ENCODE measurements at regions not wholly inside any gene's neighbourhood (a gene's known extent, or its start where the extent isn't known, plus 50 kb on each side); places are given as distances from the start of the nearest gene placed in this dataset.

- no peak for TF ChIP-seq CTCF (IDR thresholded peaks at IDR 0.05)
Measured at GRCh38 chr2:22998359-22998758, 386.6 kb upstream of the KLHL29 start.

- TF ChIP-seq CTCF (IDR thresholded peaks at IDR 0.05), result no peak
Measured at GRCh38 chr2:22999951-23000350, 385.0 kb upstream of the KLHL29 start.

GRCh38 chr2:23002234-23002633, 382.7 kb upstream of the KLHL29 start:
- TF ChIP-seq CTCF (IDR thresholded peaks at IDR 0.05), result no peak

GRCh38 chr2:23005469-23005868, 379.5 kb upstream of the KLHL29 start:
- TF ChIP-seq CTCF (IDR thresholded peaks at IDR 0.05), result no peak

- TF ChIP-seq CTCF (IDR thresholded peaks at IDR 0.05), result no peak
Measured at GRCh38 chr2:23007631-23008235, 377.2 kb upstream of the KLHL29 start.

GRCh38 chr2:23008440-23008839, 376.5 kb upstream of the KLHL29 start:
- no peak for TF ChIP-seq CTCF (IDR thresholded peaks at IDR 0.05)

GRCh38 chr2:23008951-23009350, 376.0 kb upstream of the KLHL29 start:
- TF ChIP-seq CTCF (IDR thresholded peaks at IDR 0.05), result no peak

- TF ChIP-seq CTCF (IDR thresholded peaks at IDR 0.05), result no peak
Measured at GRCh38 chr2:23009545-23010149, 375.3 kb upstream of the KLHL29 start.

Data from LNCAP (cell line).